ENCODE measurements at regions not wholly inside any gene's neighbourhood (a gene's known extent, or its start where the extent isn't known, plus 50 kb on each side); places are given as distances from the start of the nearest gene placed in this dataset.

- no peak for FAIRE-seq
Observed at GRCh38 chr7:156255635-156256034, 384.9 kb upstream of the RNF32 start.

- no peak for FAIRE-seq
Observed at GRCh38 chr7:156251861-156252260, 388.7 kb upstream of the RNF32 start.

- no peak for FAIRE-seq
Observed at GRCh38 chr7:156240532-156240931, 400.0 kb upstream of the RNF32 start.

- no peak for FAIRE-seq
Observed at GRCh38 chr7:156238366-156239133, 402.0 kb upstream of the RNF32 start.

GRCh38 chr7:156237614-156238013, 403.0 kb upstream of the RNF32 start:
- FAIRE-seq, result no peak

- no peak for FAIRE-seq
Observed at GRCh38 chr7:156236936-156237599, 403.5 kb upstream of the RNF32 start.

GRCh38 chr7:156236181-156236889, 404.2 kb upstream of the RNF32 start:
- no peak for FAIRE-seq

- no peak for FAIRE-seq
Observed at GRCh38 chr7:156234666-156235494, 405.7 kb upstream of the RNF32 start.

- no peak for FAIRE-seq
Observed at GRCh38 chr7:156234192-156234591, 406.4 kb upstream of the RNF32 start.

- FAIRE-seq, result no peak
Observed at GRCh38 chr7:156232931-156233705, 407.5 kb upstream of the RNF32 start.

- FAIRE-seq, result no peak
Observed at GRCh38 chr7:156230576-156230975, 410.0 kb upstream of the RNF32 start.

- FAIRE-seq, result no peak
Observed at GRCh38 chr7:156224833-156225225, 412.6 kb upstream of the SHH start.

- no peak for FAIRE-seq
Observed at GRCh38 chr7:156223935-156224832, 411.9 kb upstream of the SHH start.

- FAIRE-seq, result no peak
Observed at GRCh38 chr7:156222611-156223010, 410.3 kb upstream of the SHH start.

- FAIRE-seq, result no peak
Observed at GRCh38 chr7:156222151-156222550, 409.9 kb upstream of the SHH start.

GRCh38 chr7:156220701-156221100, 408.4 kb upstream of the SHH start:
- no peak for FAIRE-seq

GRCh38 chr7:156220078-156220605, 407.9 kb upstream of the SHH start:
- FAIRE-seq, result no peak

GRCh38 chr7:156219307-156220077, 407.2 kb upstream of the SHH start:
- no peak for FAIRE-seq

- FAIRE-seq, result no peak
Observed at GRCh38 chr7:156218544-156219306, 406.5 kb upstream of the SHH start.
